Midbrain (tissue), 1 donor: ENCODE measurements at regions not wholly inside any gene's neighbourhood (a gene's known extent, or its start where the extent isn't known, plus 50 kb on each side); places are given as distances from the start of the nearest gene placed in this dataset.
"Not testable (repeated sequence)": the region's sequence is repeated elsewhere in the genome, so short reads cannot be mapped to it uniquely, and the experiment has no call there.

ENCODE experiments used
- DNase-seq: peaks from one replicate; lab custom pipeline; 2025; lab: John Stamatoyannopoulos, UW

DNA sequence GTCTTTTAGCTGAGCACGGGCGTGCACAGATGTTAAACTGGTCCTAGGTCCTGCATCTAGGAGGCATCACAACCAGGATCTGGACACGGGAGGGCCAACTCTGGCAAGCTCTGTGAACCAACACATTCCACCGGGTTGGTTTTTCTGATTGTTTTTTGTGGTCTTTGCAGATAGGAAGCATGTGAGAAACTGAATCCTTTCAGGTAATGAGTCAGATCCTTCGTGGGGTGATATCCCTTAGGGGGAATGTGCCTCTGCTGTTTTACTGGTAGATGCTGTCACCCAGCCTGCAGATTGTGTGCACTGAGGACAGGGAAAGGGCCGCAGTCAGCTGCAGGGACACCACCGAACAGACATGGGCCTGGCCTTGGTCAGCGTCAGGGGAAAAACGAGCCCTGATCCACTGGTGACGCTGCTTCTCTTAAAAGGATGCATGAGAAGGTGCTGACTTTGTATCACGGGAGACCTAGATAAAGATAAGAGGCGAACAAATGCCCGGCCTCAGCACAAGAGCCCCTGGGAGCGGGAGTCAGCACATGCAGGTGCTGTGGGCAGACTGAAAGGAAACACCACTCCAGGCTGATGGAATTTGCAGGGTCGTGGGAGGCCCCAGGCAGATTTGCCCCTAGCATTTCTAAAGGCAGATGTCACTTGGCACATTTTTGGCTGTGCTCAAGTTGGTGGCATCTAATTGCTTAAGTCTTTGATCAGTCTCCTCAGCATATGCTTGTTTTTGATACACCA is 51.1 kb downstream of the DOP1B start:
- no peak for DNase-seq

DNA sequence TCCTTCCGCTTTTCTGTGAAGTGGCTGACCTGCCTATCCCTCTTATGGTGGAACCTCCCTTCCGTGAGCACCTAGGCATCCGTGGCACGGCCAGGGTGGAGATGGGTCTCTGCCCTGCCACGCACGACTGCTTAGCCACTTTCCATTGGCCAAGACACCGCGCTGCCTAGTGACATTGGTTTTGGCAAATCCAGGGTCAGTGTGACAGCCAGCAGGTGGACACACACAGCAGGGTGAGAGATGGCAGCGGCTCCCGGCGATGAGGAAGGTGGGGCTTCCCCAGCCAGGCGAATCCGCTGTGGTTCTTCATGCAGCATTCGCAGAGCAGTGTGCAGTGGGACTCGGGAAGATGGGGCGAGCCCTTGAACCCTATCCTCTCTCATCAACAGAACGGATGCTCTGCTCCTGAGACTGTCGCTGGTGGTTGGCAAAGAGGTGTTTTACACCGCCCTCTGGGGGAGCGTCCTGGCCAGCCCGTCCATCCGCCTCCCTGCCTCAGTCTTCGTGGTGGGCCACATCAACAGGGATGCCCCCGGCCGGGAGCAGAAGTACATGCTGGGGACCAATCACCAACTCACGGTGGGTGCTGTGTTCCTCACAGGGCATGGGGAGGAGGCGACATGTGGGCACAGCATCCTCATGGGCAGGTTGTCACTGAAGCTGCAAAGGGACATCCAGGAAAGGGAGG is 51.8 kb downstream of the DOP1B start:
- no peak for DNase-seq

DNA sequence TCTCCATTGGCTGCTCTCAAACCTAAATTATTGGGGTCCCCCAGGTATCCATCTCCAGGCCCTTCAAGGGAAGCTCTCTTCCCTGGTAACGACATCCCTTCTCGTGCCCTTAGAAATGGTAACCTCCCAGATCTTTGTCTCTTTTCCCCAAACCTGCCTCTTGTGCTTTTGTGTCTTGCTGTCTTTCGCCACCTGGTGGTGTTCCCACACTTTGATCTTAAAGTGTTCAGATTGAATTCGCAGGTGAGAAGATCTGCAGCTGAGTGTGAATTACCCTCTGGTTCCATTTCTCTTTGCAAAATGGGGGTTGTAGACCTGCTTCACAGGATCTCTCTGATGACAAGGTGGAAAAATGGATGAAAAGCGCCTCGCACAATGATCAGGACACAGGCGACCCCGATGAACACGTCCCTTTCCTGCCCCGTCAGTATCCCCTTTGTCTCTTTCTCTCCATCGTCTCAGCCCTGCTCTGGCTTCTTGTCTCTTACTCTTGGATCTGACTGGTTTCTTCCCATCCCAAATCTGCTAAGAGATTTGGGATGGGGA is 53.1 kb downstream of the DOP1B start:
- no peak for DNase-seq

DNA sequence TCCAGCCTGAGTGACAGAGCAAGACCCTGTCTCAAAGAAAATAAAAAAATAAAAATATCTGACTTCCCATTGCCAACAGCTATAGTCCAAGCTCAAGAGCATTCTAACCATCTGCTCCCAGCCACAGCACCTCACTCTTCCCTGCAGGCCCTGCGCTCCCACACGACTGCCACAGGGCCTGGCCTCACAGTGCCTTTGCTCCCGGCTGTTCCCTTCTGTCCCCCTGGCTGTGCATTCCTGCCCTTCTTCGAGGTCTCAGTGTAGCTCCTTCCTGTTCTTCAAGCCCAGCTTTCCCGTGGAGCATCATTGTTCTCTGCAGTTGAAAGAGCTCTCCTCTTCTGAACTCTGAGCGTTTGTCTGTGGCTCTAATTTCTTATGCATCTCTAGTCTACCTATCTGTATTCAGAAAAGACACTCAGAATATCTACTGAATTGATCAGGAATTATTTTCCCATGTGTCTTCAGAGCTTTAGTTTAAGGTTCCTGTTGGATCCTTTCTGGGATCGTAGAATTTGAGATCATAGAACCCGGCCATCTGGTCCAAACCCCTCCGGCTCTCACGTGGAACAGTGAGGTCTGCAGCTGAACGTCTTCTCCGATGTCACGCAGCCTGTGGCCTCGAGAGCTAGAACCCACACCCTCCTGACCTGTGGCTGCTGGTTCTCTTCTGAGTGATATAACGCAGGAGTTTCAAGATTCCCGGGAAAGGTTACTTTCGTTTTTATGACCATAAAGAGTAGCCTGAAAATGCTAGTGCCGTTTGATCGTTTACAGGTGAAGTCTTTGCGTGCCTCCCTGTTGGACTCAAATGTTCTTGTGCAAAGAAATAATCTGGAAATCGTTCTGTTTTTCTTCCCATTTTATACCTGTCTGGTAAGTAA is 54.4 kb downstream of the DOP1B start:
- DNase-seq, result no peak

DNA sequence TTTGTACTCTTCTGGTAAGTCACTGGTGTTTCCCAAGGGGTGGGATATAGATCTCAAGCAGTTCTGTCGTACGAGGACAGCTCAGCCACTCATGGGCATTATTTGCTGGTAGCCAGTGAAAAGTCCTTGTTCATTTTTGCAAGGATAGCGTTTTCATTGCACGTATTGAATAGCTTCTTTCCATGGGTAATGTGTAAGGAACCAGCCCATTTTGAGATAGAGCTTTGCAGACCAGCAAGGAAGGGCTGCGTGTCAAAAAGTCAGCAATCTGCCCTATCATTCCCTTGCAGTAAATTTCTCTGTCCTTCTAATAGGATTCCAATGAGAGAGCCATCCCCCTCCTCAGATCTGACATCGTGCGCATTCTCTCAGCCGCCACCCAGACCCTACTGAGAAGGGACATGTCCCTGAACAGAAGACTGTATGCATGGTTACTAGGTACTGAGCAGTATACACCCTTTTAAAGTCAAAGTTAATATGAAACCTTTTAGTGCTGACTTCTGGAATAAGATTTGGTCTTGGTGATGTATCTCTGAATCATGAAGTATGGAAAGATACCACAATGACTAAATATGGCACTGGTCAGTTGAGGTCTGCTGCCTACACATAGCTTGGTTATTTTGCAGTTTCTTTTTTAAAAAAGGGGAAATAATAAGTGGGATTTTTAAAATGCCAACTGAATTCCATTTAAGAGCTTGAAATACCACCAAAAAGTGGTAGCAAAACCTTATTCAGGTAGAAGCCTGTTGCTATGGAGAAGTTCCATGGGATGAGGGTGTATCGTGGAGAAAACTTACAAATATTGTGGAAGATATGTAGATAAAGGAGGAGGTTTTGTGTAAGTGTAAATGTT is 55.3 kb downstream of the DOP1B start:
- DNase-seq, result no peak

DNA sequence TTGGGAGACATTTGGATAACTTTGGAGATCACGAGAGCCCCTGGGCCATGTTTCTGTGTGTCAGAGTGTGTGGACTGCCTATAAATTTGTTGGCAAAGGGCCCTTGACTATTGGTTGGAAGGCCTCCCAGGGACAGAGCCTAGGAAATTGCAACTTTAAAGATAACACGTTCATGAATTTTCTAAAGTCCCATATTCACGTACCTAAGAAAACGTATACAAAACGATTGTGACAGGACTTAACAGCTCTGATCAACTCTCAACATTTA is 55.8 kb downstream of the DOP1B start:
- DNase-seq, result no peak

DNA sequence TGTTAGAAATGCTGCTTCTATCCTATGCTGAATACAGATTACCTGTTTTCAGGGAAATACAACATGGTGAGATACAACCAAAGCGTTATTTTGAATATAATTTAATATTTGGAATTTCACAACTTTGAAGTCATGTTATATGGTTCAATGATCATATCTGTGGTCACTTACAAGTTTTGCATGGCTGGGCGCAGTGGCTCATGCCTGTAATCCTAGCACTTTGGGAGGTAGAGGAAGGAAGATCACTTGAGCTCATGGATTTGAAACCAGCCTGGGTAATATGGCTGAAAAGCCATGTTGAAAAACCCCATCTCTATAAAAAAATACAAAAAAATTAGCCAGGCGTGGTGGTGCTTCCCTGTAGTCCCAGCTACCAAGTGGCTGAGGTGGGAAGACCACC is 57.9 kb downstream of the DOP1B start:
- DNase-seq, result no peak

DNA sequence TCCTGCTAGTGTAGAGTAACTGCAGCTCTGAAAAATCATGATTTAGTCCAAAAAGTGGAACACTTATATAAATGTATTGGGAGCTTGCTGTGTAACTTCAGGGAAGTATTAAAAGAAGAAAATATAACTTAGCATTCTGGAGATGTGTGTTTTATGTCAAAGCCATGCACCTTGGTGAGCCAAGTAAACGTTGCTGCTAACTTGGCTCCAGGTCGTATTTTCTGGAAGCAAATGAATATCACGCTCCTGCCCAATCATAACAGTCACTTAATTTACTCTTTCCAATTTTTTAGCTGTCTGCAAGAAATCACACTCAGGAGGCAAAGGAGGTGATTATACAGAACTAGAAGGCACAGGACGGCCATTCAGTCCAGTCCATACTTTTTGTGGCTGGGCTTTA is 61.1 kb downstream of the DOP1B start:
- DNase-seq, result no peak

DNA sequence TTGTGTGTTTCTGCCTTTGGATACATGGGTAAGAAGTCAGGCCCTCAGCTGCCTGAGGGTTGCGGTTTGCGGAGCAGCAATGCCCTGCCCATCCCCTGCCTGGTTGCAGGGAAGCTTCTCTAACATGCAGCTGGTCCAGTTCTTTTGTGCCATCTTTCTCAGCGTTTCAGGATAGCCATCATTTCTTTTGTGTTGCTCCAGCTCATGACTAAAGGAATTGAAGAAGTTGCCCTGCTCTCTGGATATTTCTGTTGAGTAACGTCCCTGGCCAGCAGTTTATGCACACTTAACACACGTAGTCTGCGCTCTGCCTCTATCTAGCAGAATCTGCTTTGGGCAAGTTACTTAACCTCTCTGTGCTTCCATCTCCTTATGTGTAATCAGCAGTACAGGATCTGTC is 62.1 kb downstream of the DOP1B start:
- DNase-seq, result no peak

DNA sequence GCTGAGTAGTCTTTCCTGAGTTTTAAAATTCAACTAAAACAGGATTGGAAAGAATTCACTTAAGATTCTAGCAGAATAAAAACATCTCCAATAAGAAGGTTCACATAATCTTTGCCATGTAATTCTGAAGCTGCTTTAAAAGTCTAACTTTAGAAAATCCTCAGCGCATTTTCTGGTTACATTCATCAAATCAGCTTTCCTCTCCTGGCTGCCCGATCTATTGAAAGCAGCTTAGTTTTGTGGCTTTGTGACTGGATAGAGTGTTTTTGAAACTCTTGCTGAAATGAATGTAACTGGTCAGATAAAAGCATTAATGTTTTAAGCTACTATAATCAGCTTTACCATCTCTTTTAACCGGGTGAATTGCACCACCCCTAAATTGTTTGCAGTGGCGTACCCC is 66.8 kb downstream of the DOP1B start:
- DNase-seq, result no peak

DNA sequence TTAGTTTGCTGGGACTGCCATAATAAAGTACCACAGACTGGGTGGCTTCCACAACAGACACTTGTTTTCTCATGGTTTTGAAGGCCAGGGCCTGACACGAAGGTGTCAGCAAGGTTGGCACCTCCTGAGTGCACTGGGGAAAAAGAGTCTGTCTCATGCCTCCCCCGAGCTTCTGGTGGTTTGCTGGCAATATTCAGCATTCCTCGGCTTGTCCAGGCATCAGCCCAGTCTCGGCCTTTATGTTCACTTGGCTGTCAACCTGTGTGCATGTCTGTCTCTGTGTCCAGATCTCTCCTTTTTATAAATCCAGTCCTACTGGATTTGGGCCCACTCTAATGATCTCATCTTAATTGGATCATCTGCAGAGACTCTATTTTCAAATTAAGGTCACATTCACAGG is 72.6 kb downstream of the DOP1B start:
- no peak for DNase-seq

DNA sequence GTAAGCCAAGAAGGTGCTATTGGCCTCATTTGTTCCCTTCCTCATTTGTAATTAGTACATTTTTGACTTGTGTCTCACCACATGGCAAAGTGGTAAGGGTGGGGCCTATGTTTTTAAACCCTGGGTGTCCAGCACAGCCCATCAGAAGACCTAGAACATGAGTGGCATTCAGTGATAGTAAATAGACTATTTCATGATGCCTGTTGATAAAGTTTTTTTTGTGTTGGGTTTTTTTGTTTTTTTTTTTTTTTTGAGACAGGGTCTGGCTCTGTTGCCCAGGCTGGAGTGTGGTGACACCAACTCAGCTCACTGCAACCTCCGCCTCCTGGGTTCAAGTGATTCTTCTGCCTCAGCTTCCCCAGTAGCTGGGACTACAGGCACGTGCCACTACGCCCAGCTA is 74.8 kb downstream of the DOP1B start:
- not testable (repeated sequence) for DNase-seq

DNA sequence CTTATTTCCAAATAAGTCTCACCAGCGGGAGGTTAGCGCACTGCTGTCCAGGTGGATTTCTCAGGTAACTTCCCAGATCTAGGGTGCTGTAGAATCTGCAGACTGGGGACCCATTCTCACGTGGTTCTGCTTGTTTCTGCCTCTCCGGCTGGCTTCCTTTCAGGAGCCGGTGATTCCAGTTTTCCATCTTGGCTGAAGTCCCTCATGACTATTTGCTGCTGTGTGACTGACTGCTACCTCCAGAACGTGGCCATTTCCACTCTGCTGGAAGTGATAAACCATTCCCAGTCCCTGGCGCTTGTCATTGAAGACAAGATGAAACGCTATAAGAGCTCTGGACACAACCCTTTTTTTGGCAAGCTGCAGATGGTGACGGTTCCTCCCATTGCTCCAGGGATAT is 76.0 kb downstream of the DOP1B start:
- no peak for DNase-seq

DNA sequence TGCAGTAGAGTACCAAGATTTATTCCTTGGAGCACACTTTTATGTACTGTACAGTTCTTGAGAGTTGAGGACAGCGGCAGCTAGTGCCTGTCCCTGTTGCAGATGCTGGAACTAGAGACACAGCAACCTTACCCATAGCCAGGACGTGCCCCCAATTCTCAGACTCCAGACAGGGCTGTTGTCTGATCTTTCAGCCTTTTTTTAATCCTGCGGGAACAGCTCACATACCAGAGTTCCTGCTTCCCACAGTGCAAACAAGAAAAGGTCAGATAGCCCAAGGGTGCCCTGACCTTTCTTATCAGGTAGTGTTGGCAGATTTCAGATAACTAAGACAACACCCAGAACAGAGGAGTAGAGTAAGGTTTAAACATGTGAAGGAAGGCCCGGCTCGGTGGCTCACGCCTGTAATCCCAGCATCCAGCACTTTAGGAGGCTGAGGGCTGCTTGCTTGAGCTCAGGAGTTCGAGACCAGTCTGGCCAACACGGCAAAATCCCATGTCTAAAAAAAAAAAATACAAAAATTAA is 78.5 kb downstream of the DOP1B start:
- no peak for DNase-seq

DNA sequence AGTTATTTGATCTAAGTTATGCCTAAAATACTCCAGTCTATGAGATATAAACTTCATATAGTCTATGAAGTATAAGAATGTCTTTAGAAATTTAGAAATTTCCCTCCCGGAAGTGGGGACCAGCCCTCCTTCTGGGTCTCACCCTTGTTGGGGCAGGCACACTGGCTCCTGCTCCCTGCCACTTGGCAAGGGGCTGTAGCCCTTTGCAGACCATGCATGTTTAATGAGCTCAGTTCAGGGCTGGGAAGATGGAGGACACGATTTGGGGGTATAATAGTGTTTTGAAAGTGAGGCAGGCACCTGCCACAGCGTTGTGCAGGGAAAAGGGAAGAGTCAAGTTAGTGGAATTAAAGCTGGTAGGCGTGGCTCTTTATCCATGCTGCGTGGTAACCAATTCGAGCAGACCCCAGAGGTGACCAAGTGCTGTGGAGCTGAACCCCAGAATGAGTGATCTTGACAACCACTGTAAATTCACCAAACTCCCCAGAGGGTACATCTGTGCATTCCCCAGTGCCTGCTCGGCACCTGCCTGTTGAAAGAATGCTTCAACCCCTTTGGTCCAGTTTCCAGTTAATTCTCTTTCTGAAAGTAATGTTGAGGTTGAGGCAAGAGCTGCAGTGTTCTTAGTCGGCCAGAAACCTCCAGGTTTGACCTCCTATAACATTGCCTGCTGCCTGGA is 79.6 kb downstream of the DOP1B start:
- no peak for DNase-seq

DNA sequence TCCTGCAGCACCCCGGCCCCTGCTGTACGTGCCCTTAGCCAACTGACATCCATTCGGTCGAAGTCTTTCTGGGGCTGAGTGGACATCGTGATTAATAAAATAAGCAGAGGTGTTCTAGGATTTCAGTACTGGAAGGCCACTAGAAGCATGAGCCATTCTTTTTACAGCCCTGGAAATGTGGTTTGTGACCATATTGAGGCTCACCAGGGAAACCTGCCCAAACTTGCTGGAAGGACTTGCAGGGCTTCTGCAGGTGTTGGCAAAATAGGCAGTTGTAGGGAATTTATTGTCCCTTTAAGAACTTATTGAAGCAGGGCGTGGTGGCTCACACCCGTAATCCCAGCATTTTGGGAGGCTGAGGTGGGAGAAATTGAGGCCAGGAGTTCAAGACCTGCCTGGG is 80.8 kb downstream of the DOP1B start:
- DNase-seq, result no peak

DNA sequence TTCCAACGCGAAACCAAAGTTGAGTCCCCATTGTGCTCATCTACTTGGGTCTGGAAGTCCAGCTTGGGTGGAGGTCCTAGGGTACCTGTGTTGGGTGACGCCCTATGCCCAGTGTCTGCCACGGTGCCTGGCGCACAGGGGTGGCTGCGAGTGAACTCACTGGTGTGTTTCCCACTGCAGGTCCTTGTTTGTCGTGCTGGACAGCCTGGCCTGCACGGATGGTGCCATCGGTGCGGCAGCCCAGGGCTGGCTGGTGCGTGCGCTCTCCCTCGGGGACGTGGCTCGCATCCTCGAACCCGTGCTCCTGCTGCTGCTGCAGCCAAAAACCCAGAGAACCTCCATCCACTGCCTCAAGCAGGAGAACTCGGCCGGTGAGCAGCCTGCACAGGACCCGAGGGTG is 80.4 kb upstream of the MORC3 start:
- DNase-seq, result no peak

DNA sequence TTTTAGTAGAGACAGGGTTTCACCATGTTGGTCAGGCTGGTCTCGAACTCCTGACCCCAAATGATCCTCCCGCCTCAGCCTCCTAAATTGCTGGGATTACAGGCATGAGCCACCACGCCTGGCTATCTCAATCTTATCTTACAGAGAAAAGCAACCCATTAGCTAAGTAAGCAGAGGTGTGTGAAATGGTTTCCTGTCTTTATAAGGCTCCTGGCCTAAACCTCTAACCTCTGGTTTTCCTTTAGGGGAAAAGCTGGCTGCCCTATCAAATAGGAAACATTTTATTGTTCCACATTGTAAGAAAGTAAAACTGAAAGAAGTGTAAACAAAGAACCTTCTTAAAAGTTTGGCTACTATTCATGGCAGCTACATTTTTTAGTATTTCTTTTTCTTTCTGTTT is 78.3 kb upstream of the MORC3 start:
- DNase-seq, result no peak

DNA sequence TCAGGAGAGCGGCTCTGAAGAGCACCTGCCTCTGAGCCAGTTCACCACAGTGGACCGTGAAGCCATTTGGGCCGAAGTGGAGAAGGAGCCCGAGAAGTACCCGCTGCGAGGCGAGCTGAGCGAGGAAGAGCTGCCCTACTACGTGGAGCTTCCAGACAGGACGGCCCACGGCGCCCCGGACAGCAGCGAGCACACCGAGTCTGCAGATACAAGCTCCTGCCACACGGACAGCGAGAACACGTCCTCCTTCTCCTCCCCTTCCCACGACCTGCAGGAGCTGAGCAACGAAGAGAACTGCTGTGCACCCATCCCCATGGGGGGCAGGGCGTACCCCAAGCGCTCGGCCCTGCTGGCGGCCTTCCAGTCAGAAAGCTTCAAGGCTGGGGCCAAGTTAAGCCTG is 74.9 kb upstream of the MORC3 start:
- DNase-seq, result no peak

DNA sequence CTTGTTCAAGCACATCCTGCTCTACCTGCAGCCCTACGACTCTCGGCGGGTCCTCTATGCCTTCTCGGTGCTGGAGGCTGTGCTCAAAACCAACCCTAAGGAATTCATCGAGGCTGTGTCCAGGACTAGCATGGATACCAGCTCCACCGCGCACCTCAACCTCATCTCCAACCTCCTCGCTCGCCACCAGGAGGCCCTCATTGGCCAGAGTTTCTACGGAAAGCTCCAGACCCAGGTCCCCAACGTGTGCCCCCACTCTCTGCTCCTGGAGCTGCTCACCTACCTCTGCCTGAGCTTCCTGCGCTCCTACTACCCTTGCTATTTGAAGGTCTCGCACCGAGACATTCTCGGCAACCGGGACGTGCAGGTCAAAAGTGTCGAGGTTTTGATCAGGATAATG is 74.3 kb upstream of the MORC3 start:
- DNase-seq, result no peak

DNA sequence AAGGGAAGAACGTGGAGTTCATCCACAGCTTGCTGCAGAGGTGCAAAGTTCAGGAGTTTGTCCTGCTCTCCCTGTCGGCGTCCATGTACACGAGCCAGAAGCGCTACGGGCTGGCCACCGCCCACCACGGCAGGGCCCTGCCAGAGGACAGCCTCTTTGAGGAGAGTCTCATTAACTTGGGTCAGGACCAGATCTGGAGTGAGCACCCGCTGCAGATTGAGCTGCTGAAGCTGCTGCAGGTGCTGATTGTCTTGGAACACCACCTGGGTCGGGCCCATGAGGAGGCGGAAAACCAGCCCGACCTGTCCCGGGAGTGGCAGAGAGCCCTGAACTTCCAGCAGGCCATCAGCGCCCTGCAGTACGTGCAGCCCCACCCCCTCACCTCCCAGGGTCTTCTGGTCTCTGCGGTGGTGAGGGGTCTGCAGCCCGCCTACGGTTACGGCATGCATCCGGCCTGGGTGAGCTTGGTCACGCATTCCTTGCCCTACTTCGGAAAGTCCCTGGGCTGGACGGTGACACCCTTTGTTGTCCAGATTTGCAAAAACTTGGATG is 73.8 kb upstream of the MORC3 start:
- DNase-seq, result no peak
